Muscle of leg (tissue), 3 donors: ENCODE measurements at regions not wholly inside any gene's neighbourhood (a gene's known extent, or its start where the extent isn't known, plus 50 kb on each side); places are given as distances from the start of the nearest gene placed in this dataset.

ENCODE experiments used
- DNase-seq: peaks from one replicate; pipeline ENCODE4 v3.0.0; 2013
- H3K27ac ChIP-seq: one replicate; pipeline ENCODE4 v1.5.1; 2013; ENCODE audit warnings: mild to moderate bottlenecking, low read length, control low read depth
- H3K27me3 ChIP-seq: one replicate; pipeline ENCODE4 v1.6.1; 2013; ENCODE audit warnings: low read length; ENCODE audit not compliant: control insufficient read depth, insufficient read depth
- H3K36me3 ChIP-seq: one replicate; pipeline ENCODE4 v1.6.1; 2013; ENCODE audit warnings: low read length; ENCODE audit not compliant: control insufficient read depth, insufficient read depth
- H3K4me1 ChIP-seq: one replicate; pipeline ENCODE4 v1.6.1; 2013; ENCODE audit warnings: low read length; ENCODE audit not compliant: control insufficient read depth, insufficient read depth
- H3K4me3 ChIP-seq: one replicate; pipeline ENCODE4 v1.5.1; 2013; ENCODE audit warnings: low read length, control low read depth
- H3K9me3 ChIP-seq: replicated peaks from 2 replicates; pipeline ENCODE4 v1.6.1; 2013; ENCODE audit warnings: low read depth, low read length; ENCODE audit not compliant: control insufficient read depth
- WGBS: methylation state at CpG from one replicate; pipeline ENCODE4 v1.1.5; 2013; ENCODE audit warnings: missing lambda C conversion rate; ENCODE audit not compliant: insufficient coverage; 5-methylcytosine and 5-hydroxymethylcytosine counted together

- no peaks in the 10 kb centered on the region for H3K27me3 ChIP-seq
- DNase-seq: no peak
- H3K9me3 ChIP-seq: no peaks in the 10 kb centered on the region
- no peaks in the 10 kb centered on the region for H3K4me1 ChIP-seq
- WGBS: 71% methylated on average over 4 of the region's 5 CpGs
- H3K4me3 ChIP-seq: no peak overlapping the region
- H3K27ac ChIP-seq: no peak overlapping the region
- H3K36me3 ChIP-seq: no peaks in the 10 kb centered on the region
Measured at GRCh38 chr11:107222916-107223460, 204.7 kb upstream of the GUCY1A2 start.

DNA sequence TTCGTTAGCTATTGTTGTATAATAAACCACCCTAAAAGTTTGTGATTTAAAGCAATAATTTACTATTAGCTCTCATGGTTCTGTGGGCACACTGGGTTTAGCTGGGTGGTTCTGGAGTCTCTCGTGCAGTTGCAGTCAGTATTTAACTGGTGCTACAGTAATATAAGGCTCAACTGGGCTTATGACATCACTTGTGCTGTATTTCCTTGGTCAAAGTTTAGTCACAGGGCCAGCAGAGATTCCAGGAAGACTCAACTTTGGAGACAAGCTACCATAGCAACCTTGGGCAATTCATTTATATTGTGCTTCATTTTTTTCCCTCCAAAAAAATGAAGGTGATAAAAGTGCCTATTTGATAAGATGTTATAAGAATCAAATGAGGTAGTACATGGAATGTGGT lies 204.2 kb upstream of the GUCY1A2 start:
- H3K9me3 ChIP-seq: no peaks in the 10 kb centered on the region
- H3K4me1 ChIP-seq: no peaks in the 10 kb centered on the region
- no peak for DNase-seq
- no peaks in the 10 kb centered on the region for H3K27me3 ChIP-seq
- WGBS: 57% methylated on average over 1 of the region's 2 CpGs
- no peaks in the 10 kb centered on the region for H3K36me3 ChIP-seq
- H3K4me3 ChIP-seq: no peak overlapping the region
- no peak overlapping the region for H3K27ac ChIP-seq

DNA sequence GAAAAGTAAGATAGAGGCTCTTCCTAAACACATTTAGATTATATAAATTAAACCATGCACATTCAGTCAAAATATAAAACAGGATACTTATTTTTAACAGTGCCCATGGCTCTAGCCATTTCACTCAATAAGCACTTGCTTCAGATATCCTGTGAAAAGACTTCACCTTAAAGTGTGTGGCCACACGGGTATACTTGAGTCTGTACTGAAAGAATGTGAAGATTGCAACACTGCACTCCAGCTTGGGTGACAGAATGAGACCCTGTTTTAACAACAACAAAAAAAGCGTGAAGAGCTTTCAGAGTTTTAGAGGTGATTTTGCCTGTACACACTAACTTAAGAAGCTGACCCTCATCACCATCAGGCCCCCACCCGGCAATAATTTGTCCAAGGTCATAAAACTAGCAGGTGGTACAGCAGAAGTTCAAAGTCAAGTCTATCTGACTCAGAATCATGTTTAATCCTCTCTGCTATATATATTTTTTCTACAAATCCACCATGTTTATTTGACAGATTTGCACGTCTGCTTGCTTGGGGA lies 203.5 kb upstream of the GUCY1A2 start:
- no peak for DNase-seq
- WGBS: 84% methylated on average over 3 of the region's 4 CpGs
- no peaks in the 10 kb centered on the region for H3K27me3 ChIP-seq
- no peaks in the 10 kb centered on the region for H3K36me3 ChIP-seq
- no peak overlapping the region for H3K4me3 ChIP-seq
- no peak overlapping the region for H3K27ac ChIP-seq
- no peaks in the 10 kb centered on the region for H3K9me3 ChIP-seq
- H3K4me1 ChIP-seq: no peaks in the 10 kb centered on the region

- H3K27ac ChIP-seq: no peak overlapping the region
- H3K4me3 ChIP-seq: no peak overlapping the region
- WGBS: 47% methylated on average over 4 of the region's 10 CpGs
- H3K27me3 ChIP-seq: no peaks in the 10 kb centered on the region
- no peaks in the 10 kb centered on the region for H3K9me3 ChIP-seq
- H3K4me1 ChIP-seq: no peaks in the 10 kb centered on the region
- no peaks in the 10 kb centered on the region for H3K36me3 ChIP-seq
- no peak for DNase-seq
Measured at GRCh38 chr11:107218123-107219013, 200.1 kb upstream of the GUCY1A2 start.

- no peak for DNase-seq
- no CpG with 5 or more reads among the region's 7 CpGs for WGBS
- Histone ChIP-seq H3K27me3 (no peaks in the 10 kb centered on the region), H3K4me3 (no peak overlapping the region), H3K4me1 (no peaks in the 10 kb centered on the region), H3K9me3 (no peaks in the 10 kb centered on the region), H3K36me3 (no peaks in the 10 kb centered on the region), H3K27ac (no peak overlapping the region)
Measured at GRCh38 chr11:107217444-107217843, 199.2 kb upstream of the GUCY1A2 start.

GRCh38 chr11:107215010-107215409 lies 196.7 kb upstream of the GUCY1A2 start:
- H3K27me3 ChIP-seq: no peaks in the 10 kb centered on the region
- no peaks in the 10 kb centered on the region for H3K4me1 ChIP-seq
- WGBS: 40% methylated on average over 1 of the region's 2 CpGs
- H3K27ac ChIP-seq: no peak overlapping the region
- no peak overlapping the region for H3K4me3 ChIP-seq
- H3K36me3 ChIP-seq: no peaks in the 10 kb centered on the region
- H3K9me3 ChIP-seq: no peaks in the 10 kb centered on the region
- DNase-seq: no peak

- 50% methylated on average over 1 of the region's 1 CpG for WGBS
- H3K27ac ChIP-seq: no peak overlapping the region
- H3K4me1 ChIP-seq: no peaks in the 10 kb centered on the region
- H3K4me3 ChIP-seq: no peak overlapping the region
- H3K36me3 ChIP-seq: no peaks in the 10 kb centered on the region
- no peaks in the 10 kb centered on the region for H3K9me3 ChIP-seq
- no peak for DNase-seq
- H3K27me3 ChIP-seq: no peaks in the 10 kb centered on the region
Measured at GRCh38 chr11:107203656-107204055, 185.4 kb upstream of the GUCY1A2 start.

GRCh38 chr11:107202241-107202640 lies 184.0 kb upstream of the GUCY1A2 start:
- H3K4me3 ChIP-seq: no peak overlapping the region
- H3K4me1 ChIP-seq: no peaks in the 10 kb centered on the region
- H3K9me3 ChIP-seq: no peaks in the 10 kb centered on the region
- 20% methylated on average over 1 of the region's 3 CpGs for WGBS
- H3K36me3 ChIP-seq: no peaks in the 10 kb centered on the region
- H3K27me3 ChIP-seq: no peaks in the 10 kb centered on the region
- DNase-seq: peak; percentile 15
- no peak overlapping the region for H3K27ac ChIP-seq

- no peak for DNase-seq
- H3K9me3 ChIP-seq: no peaks in the 10 kb centered on the region
- H3K4me3 ChIP-seq: no peak overlapping the region
- H3K36me3 ChIP-seq: no peaks in the 10 kb centered on the region
- H3K27ac ChIP-seq: no peak overlapping the region
- WGBS: no CpG with 5 or more reads among the region's 1 CpG
- H3K27me3 ChIP-seq: no peaks in the 10 kb centered on the region
- H3K4me1 ChIP-seq: no peaks in the 10 kb centered on the region
Measured at GRCh38 chr11:107198490-107199007, 180.3 kb upstream of the GUCY1A2 start.

DNA sequence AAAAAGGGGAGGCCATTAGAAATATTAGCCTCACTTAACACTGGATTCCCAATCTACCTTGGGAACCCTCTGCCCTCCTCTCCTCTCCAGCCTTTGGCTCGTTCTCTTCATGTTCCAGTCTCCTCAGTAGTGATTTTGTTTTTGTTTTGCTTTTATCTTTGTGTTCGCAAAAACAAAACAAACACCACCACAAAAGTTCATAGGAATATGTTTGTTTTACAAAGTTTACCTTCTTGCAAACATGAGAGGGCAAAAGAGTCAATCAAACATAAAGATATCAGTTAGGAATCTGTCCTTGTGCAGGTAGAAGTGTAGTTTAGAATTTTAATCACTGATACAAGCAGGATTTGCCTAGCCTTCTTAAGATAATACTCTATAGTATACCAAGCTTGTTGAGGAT lies 179.7 kb upstream of the GUCY1A2 start:
- Histone ChIP-seq H3K4me3 (no peak overlapping the region), H3K9me3 (no peaks in the 10 kb centered on the region), H3K27ac (no peak overlapping the region), H3K36me3 (no peaks in the 10 kb centered on the region), H3K4me1 (no peaks in the 10 kb centered on the region), H3K27me3 (no peaks in the 10 kb centered on the region)
- DNase-seq: no peak
- no CpG with 5 or more reads among the region's 2 CpGs for WGBS
